ENCODE measurements at regions not wholly inside any gene's neighbourhood (a gene's known extent, or its start where the extent isn't known, plus 50 kb on each side); places are given as distances from the start of the nearest gene placed in this dataset.

- Histone ChIP-seq H3K4me3 (no peak overlapping the region), H3K27ac (no peak overlapping the region), H3K4me1 (no peaks in the 10 kb centered on the region), H3K27me3 (no peaks in the 10 kb centered on the region), H3K9me3 (no peaks in the 10 kb centered on the region), H3K36me3 (no peaks in the 10 kb centered on the region)
- ATAC-seq = no peak
- no peak for DNase-seq
- intact Hi-C loops (cut with DNase I) = no loop called here
- no peak for TF ChIP-seq CTCF (IDR thresholded peaks at IDR 0.05)
These were observed 863.7 kb upstream of the ALCAM start for GRCh38 chr3:104503022-104503421.

GRCh38 chr3:104510131-104510849, 856.4 kb upstream of the ALCAM start:
- Histone ChIP-seq H3K27ac (no peak overlapping the region), H3K27me3 (no peaks in the 10 kb centered on the region), H3K9me3 (no peaks in the 10 kb centered on the region), H3K4me3 (no peak overlapping the region), H3K36me3 (no peaks in the 10 kb centered on the region), H3K4me1 (no peaks in the 10 kb centered on the region)
- no peak for DNase-seq
- intact Hi-C loops (cut with DNase I) = no loop called here
- no peak for TF ChIP-seq CTCF (IDR thresholded peaks at IDR 0.05)
- ATAC-seq = no peak

- DNase-seq = no peak
- Histone ChIP-seq H3K9me3 (no peaks in the 10 kb centered on the region), H3K27ac (no peak overlapping the region), H3K4me3 (no peak overlapping the region), H3K36me3 (no peaks in the 10 kb centered on the region), H3K27me3 (no peaks in the 10 kb centered on the region), H3K4me1 (no peaks in the 10 kb centered on the region)
- TF ChIP-seq CTCF (IDR thresholded peaks at IDR 0.05) = no peak
- no peak for ATAC-seq
- intact Hi-C loops (cut with DNase I) = no loop called here
These were observed 852.3 kb upstream of the ALCAM start for GRCh38 chr3:104514371-104514770.

GRCh38 chr3:104514776-104515175, 851.9 kb upstream of the ALCAM start:
- Histone ChIP-seq H3K27ac (no peak overlapping the region), H3K4me1 (no peaks in the 10 kb centered on the region), H3K27me3 (no peaks in the 10 kb centered on the region), H3K4me3 (no peak overlapping the region), H3K36me3 (no peaks in the 10 kb centered on the region), H3K9me3 (no peaks in the 10 kb centered on the region)
- no peak for TF ChIP-seq CTCF (IDR thresholded peaks at IDR 0.05)
- intact Hi-C loops (cut with DNase I) = no loop called here
- DNase-seq (no peak), ATAC-seq (no peak)

- no peak for ATAC-seq
- Histone ChIP-seq H3K9me3 (no peaks in the 10 kb centered on the region), H3K4me3 (no peak overlapping the region), H3K4me1 (no peaks in the 10 kb centered on the region), H3K27me3 (no peaks in the 10 kb centered on the region), H3K27ac (no peak overlapping the region), H3K36me3 (no peaks in the 10 kb centered on the region)
- intact Hi-C loops (cut with DNase I) = no loop called here
- no peak for TF ChIP-seq CTCF (IDR thresholded peaks at IDR 0.05)
- DNase-seq = no peak
These were observed 847.6 kb upstream of the ALCAM start for GRCh38 chr3:104519068-104519467.

Data from upper lobe of right lung (tissue), 1 donor.